HepG2 (cell line): ENCODE measurements at regions not wholly inside any gene's neighbourhood (a gene's known extent, or its start where the extent isn't known, plus 50 kb on each side); places are given as distances from the start of the nearest gene placed in this dataset.

Experiments used
- KDM6A ChIP-seq: IDR thresholded peaks from 2 replicates; pipeline ENCODE4 v1.6.1; 2016; ENCODE audit warnings: low read depth
- RAD21 ChIP-seq: fragments of 450-650 bp; formaldehyde crosslinking; IDR thresholded peaks from 2 replicates; pipeline ENCODE4 v1.5.0; 2020; ENCODE audit warnings: mild to moderate bottlenecking
- TCF7L2 ChIP-seq: IDR thresholded peaks from 2 replicates; pipeline ENCODE4 v1.6.1; 2011; ENCODE audit warnings: mild to moderate bottlenecking, low read depth, low read length, moderate library complexity
- TGIF2 ChIP-seq: IDR thresholded peaks from 2 replicates; pipeline ENCODE4 v1.6.1; 2016; ENCODE audit warnings: control low read depth, missing compliant biosample characterization
- ZNF30 ChIP-seq: sonication (generic); formaldehyde crosslinking; IDR thresholded peaks from 2 replicates; pipeline ENCODE4 v1.5.0; 2020; ENCODE audit warnings: mild to moderate bottlenecking, missing genetic modification reagents

GRCh38 chr4:28760003-28760402 lies 1899.4 kb downstream of the STIM2 start:
- TF ChIP-seq RAD21 (CRISPR knock-in tag) (no peak), TCF7L2 (no peak), KDM6A (CRISPR knock-in tag) (no peak), TGIF2 (CRISPR knock-in tag) (no peak), ZNF30 (no peak)
